ENCODE measurements at regions not wholly inside any gene's neighbourhood (a gene's known extent, or its start where the extent isn't known, plus 50 kb on each side); places are given as distances from the start of the nearest gene placed in this dataset.
"Not testable (repeated sequence)": the region's sequence is repeated elsewhere in the genome, so short reads cannot be mapped to it uniquely, and the experiment has no call there.

GRCh38 chr9:31325778-31326177, 1058.7 kb upstream of the ACO1 start:
- POLR2A ChIA-PET (ENCODE audit: low non-redundant PET): no interaction called here
- no peak for DNase-seq (ENCODE audit: low spot score)
- no peak for TF ChIP-seq CTCF (conservative IDR thresholded peaks at IDR 0.05; ENCODE audit: low read depth)
- CTCF ChIA-PET: no interaction called here
- no peak overlapping the region for H3K27ac ChIP-seq

- DNase-seq (ENCODE audit: low spot score); POLR2A ChIA-PET (ENCODE audit: low non-redundant PET); H3K27ac ChIP-seq; CTCF ChIA-PET: not testable (repeated sequence)
These were observed 1057.6 kb upstream of the ACO1 start for GRCh38 chr9:31326883-31327282.

GRCh38 chr9:31334837-31335528, 1049.5 kb upstream of the ACO1 start:
- POLR2A ChIA-PET (ENCODE audit: low non-redundant PET): no interaction called here

GRCh38 chr9:31335529-31336234, 1048.8 kb upstream of the ACO1 start:
- POLR2A ChIA-PET (ENCODE audit: low non-redundant PET): no interaction called here
- H3K27ac ChIP-seq: no peak overlapping the region
- CTCF ChIA-PET: no interaction called here

More at GRCh38 chr9:31334837-31335528, 1049.5 kb upstream of the ACO1 start:
- no peak overlapping the region for H3K27ac ChIP-seq
- DNase-seq (ENCODE audit: low spot score): no peak
- CTCF ChIA-PET: interaction anchor here (0.6 kb wide), 1 partner anchor 12 kb away, joined by 3 read pairs; no protein-coding TSS in a partner anchor
- TF ChIP-seq CTCF (conservative IDR thresholded peaks at IDR 0.05; ENCODE audit: low read depth): no peak

GRCh38 chr9:31336386-31336785, 1048.1 kb upstream of the ACO1 start:
- CTCF ChIA-PET: no interaction called here
- DNase-seq (ENCODE audit: low spot score): no peak
- POLR2A ChIA-PET (ENCODE audit: low non-redundant PET): no interaction called here
- H3K27ac ChIP-seq: no peak overlapping the region
- no peak for TF ChIP-seq CTCF (conservative IDR thresholded peaks at IDR 0.05; ENCODE audit: low read depth)

More at GRCh38 chr9:31335529-31336234, 1048.8 kb upstream of the ACO1 start:
- DNase-seq (ENCODE audit: low spot score): no peak
- no peak for TF ChIP-seq CTCF (conservative IDR thresholded peaks at IDR 0.05; ENCODE audit: low read depth)

GRCh38 chr9:31336841-31337240, 1047.6 kb upstream of the ACO1 start:
- no peak for DNase-seq (ENCODE audit: low spot score)
- TF ChIP-seq CTCF (conservative IDR thresholded peaks at IDR 0.05; ENCODE audit: low read depth): no peak
- H3K27ac ChIP-seq: no peak overlapping the region
- ChIA-PET POLR2A (ENCODE audit: low non-redundant PET) (no interaction called here), CTCF (no interaction called here)

GRCh38 chr9:31347082-31347617, 1037.3 kb upstream of the ACO1 start:
- H3K27ac ChIP-seq: no peak overlapping the region
- TF ChIP-seq CTCF (conservative IDR thresholded peaks at IDR 0.05; ENCODE audit: low read depth): no peak
- POLR2A ChIA-PET (ENCODE audit: low non-redundant PET): no interaction called here
- no peak for DNase-seq (ENCODE audit: low spot score)
- CTCF ChIA-PET: interaction anchor here (0.9 kb wide), 1 partner anchor 12 kb away, joined by 3 read pairs; no protein-coding TSS in a partner anchor

Measured in RWPE1 (cell line).